GM19240 (cell line): ENCODE measurements at regions not wholly inside any gene's neighbourhood (a gene's known extent, or its start where the extent isn't known, plus 50 kb on each side); places are given as distances from the start of the nearest gene placed in this dataset.

Experiments
- DNase-seq: peaks from one replicate; pipeline ENCODE4 v3.0.0; 2011; ENCODE audit warnings: low spot score; ENCODE audit not compliant: insufficient read length

- DNase-seq: no peak
These were observed 251.1 kb upstream of the NFE2L3 start for GRCh38 chr7:25900877-25901276.

- no peak for DNase-seq
These were observed 250.3 kb upstream of the NFE2L3 start for GRCh38 chr7:25901658-25902057.

GRCh38 chr7:25906003-25906402 is 246.0 kb upstream of the NFE2L3 start:
- no peak for DNase-seq

- DNase-seq: no peak
These were observed 245.2 kb upstream of the NFE2L3 start for GRCh38 chr7:25906760-25907159.

GRCh38 chr7:25907214-25907613 is 244.8 kb upstream of the NFE2L3 start:
- no peak for DNase-seq

- no peak for DNase-seq
These were observed 244.3 kb upstream of the NFE2L3 start for GRCh38 chr7:25907731-25908130.

- DNase-seq: no peak
These were observed 243.6 kb upstream of the NFE2L3 start for GRCh38 chr7:25908154-25908949.

GRCh38 chr7:25911738-25912607 is 240.0 kb upstream of the NFE2L3 start:
- DNase-seq: no peak

- no peak for DNase-seq
These were observed 238.3 kb upstream of the NFE2L3 start for GRCh38 chr7:25913598-25914224.

GRCh38 chr7:25918731-25919130 is 233.3 kb upstream of the NFE2L3 start:
- no peak for DNase-seq

GRCh38 chr7:25922296-25922695 is 229.7 kb upstream of the NFE2L3 start:
- no peak for DNase-seq

- DNase-seq: no peak
These were observed 228.1 kb upstream of the NFE2L3 start for GRCh38 chr7:25923741-25924460.

- no peak for DNase-seq
These were observed 226.0 kb upstream of the NFE2L3 start for GRCh38 chr7:25926009-25926408.

GRCh38 chr7:25926451-25926850 is 225.5 kb upstream of the NFE2L3 start:
- DNase-seq: no peak

GRCh38 chr7:25926891-25927625 is 224.9 kb upstream of the NFE2L3 start:
- no peak for DNase-seq

GRCh38 chr7:25927626-25927978 is 224.4 kb upstream of the NFE2L3 start:
- DNase-seq: no peak

- no peak for DNase-seq
These were observed 223.3 kb upstream of the NFE2L3 start for GRCh38 chr7:25928549-25929330.

- no peak for DNase-seq
These were observed 222.6 kb upstream of the NFE2L3 start for GRCh38 chr7:25929448-25929847.

- DNase-seq: no peak
These were observed 221.4 kb upstream of the NFE2L3 start for GRCh38 chr7:25930492-25931048.

GRCh38 chr7:25931156-25931555 is 220.8 kb upstream of the NFE2L3 start:
- DNase-seq: no peak
